RCC 7860 (cell line): ENCODE measurements at regions not wholly inside any gene's neighbourhood (a gene's known extent, or its start where the extent isn't known, plus 50 kb on each side); places are given as distances from the start of the nearest gene placed in this dataset.
"Not testable (repeated sequence)": the region's sequence is repeated elsewhere in the genome, so short reads cannot be mapped to it uniquely, and the experiment has no call there.

Experiments
- DNase-seq: peaks from one replicate; pipeline ENCODE4 v3.0.0-alpha.2; 2015; ENCODE audit warnings: low spot score
- FAIRE-seq: peaks from 2 replicates; lab custom pipeline; 2012; peaks lifted over from hg19 to GRCh38; lab: Jason Lieb, UNC

DNA sequence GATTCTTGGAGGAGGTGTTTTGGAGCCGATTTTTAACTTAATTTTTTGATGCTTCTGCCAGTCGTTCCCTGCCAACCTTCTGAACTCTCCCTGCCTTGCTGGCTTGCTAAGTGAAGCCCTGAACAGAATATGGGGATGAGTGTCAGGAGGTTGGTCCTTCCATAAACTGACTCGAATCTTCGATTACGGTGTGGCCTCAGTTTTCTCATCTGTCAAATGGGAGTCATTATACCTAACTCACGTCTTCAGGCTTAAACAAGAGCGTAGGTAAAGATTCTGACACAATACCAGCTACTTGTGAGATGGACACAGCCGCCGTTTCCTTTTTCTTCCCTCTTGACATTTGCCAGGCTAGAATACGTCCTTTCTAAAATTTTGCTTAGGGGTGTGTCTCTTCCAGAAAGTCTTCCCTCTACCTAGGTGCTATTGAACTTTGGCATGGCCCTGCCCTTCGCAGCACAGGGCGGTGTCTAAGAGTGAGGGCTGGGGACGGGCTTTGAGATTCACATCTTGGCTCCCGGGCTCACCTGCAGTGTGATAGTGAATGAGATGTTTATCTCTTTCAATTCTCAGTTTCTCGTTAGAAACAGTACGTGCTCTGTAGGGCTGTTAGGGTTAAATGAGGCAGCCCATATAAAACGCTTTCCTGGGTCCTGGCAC lies 190.6 kb upstream of the SDK2 start:
- no peak for FAIRE-seq
- no peak for DNase-seq

DNA sequence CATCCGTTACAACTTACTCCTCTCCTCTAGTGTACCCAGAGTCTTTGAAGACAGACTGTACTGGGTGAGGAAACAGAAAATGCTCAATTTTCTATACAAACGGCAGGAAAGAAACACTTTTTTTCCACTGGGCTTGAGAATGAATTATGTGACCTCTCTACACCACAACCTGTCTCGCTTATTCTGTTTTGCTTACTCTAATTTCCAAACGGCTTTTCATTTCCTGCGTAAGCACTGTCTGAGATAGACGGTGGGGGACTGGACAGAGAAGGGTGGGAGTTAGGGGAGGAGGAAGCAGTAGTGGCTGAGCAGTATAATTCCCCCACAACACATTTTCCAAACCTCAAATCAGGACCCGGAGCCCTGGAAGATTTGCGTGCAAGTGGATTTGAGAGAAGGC lies 191.4 kb upstream of the SDK2 start:
- FAIRE-seq (no peak), DNase-seq (no peak)

GRCh38 chr17:73838815-73839214 lies 194.6 kb upstream of the SDK2 start:
- FAIRE-seq: no peak
- no peak for DNase-seq

DNA sequence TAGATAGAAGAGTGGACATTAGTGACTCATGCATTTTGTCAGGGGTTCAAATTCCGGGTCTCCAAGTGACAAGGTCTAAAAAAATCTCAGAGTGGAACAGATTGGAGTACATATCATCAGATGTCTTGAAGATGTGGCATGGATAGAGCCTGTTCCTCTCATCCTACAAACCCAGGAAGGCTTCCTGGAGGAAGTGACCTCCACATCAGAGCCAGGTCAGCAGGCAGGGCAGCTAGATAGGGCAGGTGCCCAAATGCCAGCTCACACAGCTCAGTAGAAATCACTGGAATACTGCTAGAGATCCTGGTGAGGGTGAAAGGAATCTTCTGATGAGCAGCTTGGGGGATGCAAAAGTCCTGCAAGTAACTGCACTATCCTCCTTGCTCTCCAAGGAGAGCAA lies 196.6 kb upstream of the SDK2 start:
- no peak for DNase-seq
- no peak for FAIRE-seq

DNA sequence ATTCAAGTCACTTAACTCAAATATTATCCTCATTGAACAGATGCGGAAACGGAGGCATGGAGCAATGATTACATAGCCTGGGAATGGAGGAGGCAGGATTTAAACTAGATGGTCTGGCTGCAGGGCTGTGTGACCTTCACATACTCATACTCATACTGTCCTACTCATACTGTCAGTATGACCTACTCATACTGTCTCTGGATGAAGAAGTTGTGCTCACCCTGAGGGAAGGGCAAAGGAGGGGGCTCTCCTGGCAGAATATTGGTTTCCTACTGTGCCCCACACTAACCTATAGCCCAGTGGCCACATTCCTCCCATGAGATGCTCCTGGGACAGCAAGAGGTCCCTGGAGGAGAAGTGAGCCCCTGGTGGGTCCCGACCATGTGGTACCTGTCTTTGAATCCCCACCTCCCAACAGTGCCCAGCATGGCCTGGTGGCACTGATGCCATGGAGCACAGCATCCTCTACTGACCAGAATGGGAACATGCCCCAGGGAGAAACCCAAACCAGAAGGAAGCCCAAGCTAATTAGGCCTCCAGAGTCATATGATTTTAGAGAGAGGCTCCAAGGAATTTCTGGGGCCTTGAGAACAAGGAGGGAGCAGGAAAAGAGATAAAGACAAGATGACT lies 197.3 kb upstream of the SDK2 start:
- no peak for DNase-seq
- FAIRE-seq: no peak

DNA sequence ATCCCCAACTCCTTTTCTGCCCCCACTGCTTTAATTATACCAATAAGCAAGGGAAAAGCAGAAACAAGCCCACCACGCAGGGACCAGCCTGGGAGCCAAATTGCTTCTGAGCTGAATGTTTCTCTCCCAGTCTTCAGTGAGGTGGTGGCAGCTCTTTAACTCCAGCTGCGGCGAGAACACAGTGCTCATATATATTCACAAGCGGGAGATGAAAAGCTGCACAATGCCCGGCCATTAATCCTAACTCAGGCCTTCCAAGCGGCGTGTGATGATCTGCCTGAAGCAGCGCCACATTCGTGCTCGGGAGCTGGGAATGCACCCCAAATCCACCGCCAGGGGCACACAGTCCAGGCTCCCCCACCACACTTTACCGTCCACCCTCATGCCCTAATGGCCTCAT lies 203.7 kb upstream of the SDK2 start:
- FAIRE-seq: no peak

DNA sequence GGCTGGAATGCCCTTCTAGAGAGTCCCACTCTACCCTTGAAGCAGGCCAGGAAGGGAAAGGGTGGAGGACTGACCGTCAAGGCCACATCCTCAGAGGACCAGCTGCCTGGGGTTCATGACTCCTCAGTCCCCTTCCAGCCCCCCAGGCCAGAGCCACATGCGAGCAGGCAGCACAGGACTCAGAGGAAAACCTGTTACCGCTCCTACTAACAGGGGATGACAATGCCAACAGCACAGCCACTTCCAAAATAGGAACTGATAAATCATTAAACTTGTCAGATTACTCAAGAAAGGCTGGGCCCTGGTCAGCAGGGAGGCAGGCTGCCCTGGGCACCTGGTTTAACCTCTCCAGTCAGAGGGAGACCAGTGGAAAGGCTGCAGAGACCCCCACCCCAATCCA lies 206.2 kb upstream of the SDK2 start:
- DNase-seq (no peak), FAIRE-seq (no peak)

More for the DNA sequence above, 203.7 kb upstream of the SDK2 start:
- no peak for DNase-seq

- FAIRE-seq (no peak), DNase-seq (no peak)
Observed at GRCh38 chr17:73851091-73851490, 206.8 kb upstream of the SDK2 start.

DNA sequence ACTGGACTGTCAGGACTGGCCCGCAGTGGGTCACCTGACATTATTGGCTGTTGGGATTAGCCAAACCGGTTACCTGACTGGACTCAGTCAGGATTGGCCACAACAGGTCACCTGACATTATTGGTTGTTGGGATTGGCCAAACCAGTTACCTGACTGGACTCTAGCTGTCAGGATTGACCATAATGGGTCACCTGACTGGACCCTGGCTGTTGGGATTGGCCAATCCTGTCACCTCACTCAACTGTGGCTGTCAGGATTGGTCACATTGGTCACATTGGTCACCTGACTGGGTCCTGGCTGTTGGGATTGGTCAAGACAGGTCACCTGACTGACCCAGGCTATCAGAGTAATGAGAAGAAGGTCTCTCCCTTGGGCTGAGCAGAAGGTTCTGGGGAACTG lies 207.7 kb upstream of the SDK2 start:
- FAIRE-seq: no peak
- no peak for DNase-seq

GRCh38 chr17:73855720-73856333 lies 211.6 kb upstream of the SDK2 start:
- no peak for FAIRE-seq

GRCh38 chr17:73856556-73856955 lies 212.3 kb upstream of the SDK2 start:
- DNase-seq (no peak), FAIRE-seq (no peak)

More at GRCh38 chr17:73855720-73856333, 211.6 kb upstream of the SDK2 start:
- DNase-seq: no peak

GRCh38 chr17:73859439-73860008 lies 215.3 kb upstream of the SDK2 start:
- not testable (repeated sequence) for FAIRE-seq

DNA sequence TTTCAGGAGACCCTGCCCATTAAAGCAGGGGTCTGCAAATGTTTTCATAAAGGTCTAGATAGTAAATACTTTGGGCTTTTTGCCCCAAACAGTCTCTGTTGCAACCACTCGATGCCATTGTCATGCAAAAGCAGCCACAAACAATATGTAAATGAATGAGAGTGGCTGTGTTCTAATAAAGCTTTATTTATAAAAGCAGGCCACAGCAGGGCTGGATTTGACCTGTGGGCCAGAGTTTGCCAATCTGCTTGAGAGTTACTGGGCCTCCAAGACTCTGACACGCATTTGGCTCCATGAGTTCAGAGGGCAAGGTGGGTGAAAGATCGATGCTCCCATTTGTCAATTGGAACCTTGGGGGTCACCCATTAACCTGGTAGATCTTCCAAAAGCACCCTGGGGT lies 217.3 kb upstream of the SDK2 start:
- no peak for FAIRE-seq
- no peak for DNase-seq

More at GRCh38 chr17:73859439-73860008, 215.3 kb upstream of the SDK2 start:
- DNase-seq: not testable (repeated sequence)

DNA sequence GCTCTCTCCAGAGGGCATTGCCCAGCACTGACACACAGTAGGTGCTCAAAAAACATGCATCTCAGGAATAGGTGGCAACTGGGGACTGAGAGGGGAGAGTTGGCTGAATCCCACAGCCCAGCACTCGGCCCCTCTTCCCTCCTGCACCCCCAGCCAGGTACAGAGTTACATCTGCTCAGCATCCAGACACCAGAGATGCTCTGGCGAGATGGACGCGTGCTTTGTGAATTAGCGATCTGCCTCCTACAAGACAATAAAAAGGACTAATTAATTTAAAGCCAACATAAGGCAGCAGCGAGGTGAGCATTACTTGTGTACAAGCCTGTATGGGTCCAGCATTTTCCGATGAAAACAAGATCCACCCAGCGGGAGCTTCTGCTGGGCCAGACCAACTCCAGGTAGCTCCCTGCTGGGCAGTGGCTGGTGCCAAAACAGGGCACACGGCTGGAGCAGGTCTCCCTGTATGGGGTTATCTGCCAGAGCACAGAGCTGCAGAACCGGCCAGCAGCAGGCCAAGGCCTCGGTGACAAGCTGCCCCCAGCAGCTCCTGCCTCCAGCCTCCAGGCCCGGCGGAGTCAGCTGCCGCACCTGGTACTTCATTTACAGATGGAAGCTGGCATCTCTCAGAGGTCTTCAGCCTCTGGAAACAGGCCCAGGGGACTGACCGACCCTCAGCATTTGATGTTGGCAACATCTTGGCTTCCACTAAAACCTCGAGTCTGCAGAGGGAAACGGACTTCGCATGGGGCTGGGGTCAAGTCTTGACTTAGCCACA lies 219.7 kb upstream of the SDK2 start:
- DNase-seq (no peak), FAIRE-seq (no peak)

DNA sequence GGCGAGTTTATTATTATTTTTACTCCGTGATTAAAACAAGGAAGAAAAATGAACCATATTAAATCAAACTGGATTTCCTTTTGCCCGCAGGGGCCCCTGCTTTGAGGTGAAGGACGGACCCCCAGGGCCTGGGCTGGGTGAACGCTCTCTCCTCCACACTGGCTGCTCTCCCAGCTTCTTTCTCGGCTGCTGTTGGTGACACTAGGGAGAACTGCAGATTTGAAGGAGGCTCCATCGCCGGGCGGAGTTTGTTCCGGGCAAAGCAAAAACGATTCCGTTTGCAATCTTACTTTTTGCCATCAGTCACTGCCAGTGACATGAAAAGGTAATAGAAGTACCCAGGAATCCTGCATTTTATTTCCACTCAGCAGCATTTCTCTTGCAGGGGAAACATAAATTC lies 221.6 kb upstream of the SDK2 start:
- DNase-seq (no peak), FAIRE-seq (no peak)

DNA sequence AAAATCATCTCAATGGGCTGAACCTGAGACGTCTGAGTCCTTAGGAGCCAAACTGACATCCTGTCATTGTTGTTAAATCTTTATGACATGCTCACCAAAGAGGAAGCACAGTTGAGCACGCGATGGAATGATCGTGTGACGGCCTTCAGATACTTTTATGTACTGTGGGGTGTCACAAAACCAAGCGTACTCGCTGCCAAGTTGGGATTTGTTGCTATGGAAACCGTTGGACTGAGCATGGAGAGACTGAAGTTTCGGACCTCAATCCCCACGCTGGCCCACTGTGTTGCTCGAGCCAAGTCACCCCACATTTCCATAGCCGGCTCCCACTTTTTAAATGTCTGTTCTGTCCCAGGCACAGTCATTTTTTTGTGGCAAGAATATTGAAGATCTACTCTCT lies 222.8 kb upstream of the SDK2 start:
- DNase-seq (no peak), FAIRE-seq (no peak)

DNA sequence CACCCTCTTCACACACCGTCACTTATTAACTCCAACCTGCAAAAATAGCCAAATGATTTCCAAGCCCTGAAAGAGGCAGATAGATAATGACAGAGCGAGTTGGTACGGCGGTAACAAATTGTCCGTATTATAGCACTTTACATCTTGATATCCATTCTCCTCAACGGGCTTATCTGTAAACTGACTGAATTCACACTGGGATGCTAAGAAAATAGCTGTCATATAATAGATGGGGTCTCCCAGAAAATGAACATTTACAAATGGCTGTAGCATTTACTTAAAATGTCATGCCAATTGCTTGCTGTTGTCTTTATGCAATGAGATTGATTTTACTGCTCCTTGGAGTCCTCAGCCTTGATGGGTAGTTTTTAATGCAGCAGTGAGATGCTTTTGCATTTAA lies 225.8 kb upstream of the SDK2 start:
- DNase-seq (no peak), FAIRE-seq (no peak)

DNA sequence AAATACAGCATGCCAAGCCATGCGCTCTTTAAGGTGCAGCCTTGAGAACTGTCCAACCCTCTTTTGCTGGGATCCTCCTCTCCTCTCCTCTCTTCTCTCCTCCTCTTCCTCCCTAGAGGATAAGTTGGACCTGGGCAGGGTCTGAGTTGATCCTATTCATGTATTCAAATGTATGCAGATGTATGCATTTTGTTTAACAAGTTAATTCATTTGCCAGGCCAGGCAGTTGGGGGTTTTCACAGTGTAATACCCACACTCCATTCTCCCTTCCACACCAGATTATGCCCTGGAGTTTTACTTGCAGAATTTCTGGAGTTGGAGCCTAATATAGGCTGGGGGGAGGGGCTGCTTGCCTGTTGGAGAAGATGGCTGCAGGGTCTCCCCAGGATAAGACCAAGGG lies 226.2 kb upstream of the SDK2 start:
- FAIRE-seq: no peak
- DNase-seq: no peak

- DNase-seq (no peak), FAIRE-seq (no peak)
Observed at GRCh38 chr17:73872816-73873215, 228.6 kb upstream of the SDK2 start.

DNA sequence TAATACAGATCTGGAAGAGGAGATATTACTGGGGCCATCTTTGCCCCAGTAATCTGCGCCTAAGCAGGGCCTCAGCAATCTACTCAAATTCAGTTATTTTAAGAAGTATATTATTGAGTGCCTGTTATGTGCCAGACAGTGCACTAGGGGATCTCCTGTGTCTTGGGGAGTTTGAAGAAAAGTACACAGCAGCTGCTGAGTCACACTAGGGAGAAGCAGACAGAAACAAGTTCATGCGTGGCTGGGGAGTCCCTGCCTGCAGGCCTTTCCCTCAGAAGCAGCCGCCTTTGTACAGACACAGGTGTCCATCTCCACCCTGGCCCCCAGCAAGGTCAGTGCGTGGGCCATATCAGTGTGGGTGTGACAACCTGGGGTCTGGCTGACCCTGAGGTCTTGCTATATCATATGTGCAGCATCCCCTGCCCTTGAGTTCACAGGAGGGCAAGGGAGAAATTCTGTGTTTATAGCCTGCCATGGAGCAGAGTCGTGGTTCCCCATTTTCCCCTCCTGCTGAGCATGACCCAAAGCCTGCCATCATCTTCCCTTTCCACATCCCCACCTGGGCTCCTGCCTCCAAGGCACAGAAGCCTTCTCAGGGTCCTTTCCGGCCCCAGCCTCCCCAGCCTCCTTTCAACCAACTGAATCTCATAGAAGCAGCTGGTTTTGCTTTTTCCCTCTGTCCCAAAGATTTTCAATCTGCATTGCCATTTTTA lies 229.9 kb upstream of the SDK2 start:
- FAIRE-seq (no peak), DNase-seq (no peak)

DNA sequence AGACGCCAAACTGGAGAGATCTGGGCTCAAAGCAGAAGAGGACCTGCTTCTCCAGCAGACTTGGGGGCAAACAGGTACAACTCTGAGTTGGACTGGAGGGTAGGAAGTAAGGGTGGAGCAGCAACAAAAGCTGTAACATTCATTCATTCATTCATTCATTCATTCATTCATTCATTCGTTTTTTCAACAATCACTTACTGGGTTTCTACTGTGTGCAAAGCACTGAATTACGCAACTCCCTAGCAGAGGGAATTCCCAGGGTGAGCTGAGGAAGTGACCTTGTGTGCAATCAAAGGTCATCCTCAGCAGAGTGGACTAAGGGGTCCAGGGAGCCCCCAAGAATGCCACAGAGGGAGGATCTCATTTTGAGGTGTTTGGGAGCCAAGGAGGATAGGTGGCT lies 231.1 kb upstream of the SDK2 start:
- no peak for DNase-seq
- no peak for FAIRE-seq
